ENCODE measurements at regions not wholly inside any gene's neighbourhood (a gene's known extent, or its start where the extent isn't known, plus 50 kb on each side); places are given as distances from the start of the nearest gene placed in this dataset.

GRCh38 chr12:126601184-126602170 is 1536.2 kb downstream of the AACS start:
- Histone ChIP-seq H3K27ac (ENCODE audit: poor library complexity, severe bottlenecking) (no peak overlapping the region), H3K9me3 (ENCODE audit: severe bottlenecking) (no peaks in the 10 kb centered on the region), H3K36me3 (ENCODE audit: low read depth) (no peaks in the 10 kb centered on the region), H3K4me1 (ENCODE audit: insufficient read depth, poor library complexity, severe bottlenecking) (no peaks in the 10 kb centered on the region), H3K27me3 (ENCODE audit: insufficient read depth, poor library complexity, severe bottlenecking) (no peaks in the 10 kb centered on the region), H3K4me3 (ENCODE audit: severe bottlenecking) (no peak overlapping the region)
- DNase-seq (ENCODE audit: low spot score) (no peak), ATAC-seq (ENCODE audit: low read depth) (no peak)
- TF ChIP-seq, protein P1, sequence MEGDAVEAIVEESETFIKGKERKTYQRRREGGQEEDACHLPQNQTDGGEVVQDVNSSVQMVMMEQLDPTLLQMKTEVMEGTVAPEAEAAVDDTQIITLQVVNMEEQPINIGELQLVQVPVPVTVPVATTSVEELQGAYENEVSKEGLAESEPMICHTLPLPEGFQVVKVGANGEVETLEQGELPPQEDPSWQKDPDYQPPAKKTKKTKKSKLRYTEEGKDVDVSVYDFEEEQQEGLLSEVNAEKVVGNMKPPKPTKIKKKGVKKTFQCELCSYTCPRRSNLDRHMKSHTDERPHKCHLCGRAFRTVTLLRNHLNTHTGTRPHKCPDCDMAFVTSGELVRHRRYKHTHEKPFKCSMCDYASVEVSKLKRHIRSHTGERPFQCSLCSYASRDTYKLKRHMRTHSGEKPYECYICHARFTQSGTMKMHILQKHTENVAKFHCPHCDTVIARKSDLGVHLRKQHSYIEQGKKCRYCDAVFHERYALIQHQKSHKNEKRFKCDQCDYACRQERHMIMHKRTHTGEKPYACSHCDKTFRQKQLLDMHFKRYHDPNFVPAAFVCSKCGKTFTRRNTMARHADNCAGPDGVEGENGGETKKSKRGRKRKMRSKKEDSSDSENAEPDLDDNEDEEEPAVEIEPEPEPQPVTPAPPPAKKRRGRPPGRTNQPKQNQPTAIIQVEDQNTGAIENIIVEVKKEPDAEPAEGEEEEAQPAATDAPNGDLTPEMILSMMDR (IDR thresholded peaks at IDR 0.05; ENCODE audit: poor library complexity, severe bottlenecking): no peak

GRCh38 chr12:126602612-126603011 is 1537.4 kb downstream of the AACS start:
- TF ChIP-seq, protein P1 (IDR thresholded peaks at IDR 0.05; ENCODE audit: poor library complexity, severe bottlenecking): no peak

DNA sequence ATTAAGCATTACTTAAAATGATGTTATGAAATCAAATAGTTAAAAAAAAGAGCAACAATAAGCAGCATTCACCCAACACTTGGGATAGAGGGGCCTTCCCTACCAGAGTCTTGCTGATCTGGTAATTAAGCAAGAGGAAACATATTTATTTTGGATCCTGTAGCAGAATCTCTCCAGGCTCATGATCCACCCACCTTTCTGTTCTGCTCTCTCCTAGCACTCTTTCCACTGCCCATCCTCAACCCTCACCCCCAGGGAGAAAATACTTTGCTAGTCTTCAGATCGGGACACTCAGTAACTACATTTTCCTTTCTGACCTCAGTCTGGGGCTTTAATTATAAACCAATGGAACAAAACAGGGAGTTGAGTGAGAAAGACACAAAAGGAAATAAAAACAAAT is 1541.9 kb downstream of the AACS start:
- TF ChIP-seq, protein P1 (IDR thresholded peaks at IDR 0.05; ENCODE audit: poor library complexity, severe bottlenecking): no peak
- no peak for ATAC-seq (ENCODE audit: low read depth)

More at GRCh38 chr12:126602612-126603011, 1537.4 kb downstream of the AACS start:
- no peaks in the 10 kb centered on the region for H3K9me3 ChIP-seq (ENCODE audit: severe bottlenecking)
- ATAC-seq (ENCODE audit: low read depth) (no peak), DNase-seq (ENCODE audit: low spot score) (no peak)
- H3K27me3 ChIP-seq (ENCODE audit: insufficient read depth, poor library complexity, severe bottlenecking): no peaks in the 10 kb centered on the region
- H3K4me1 ChIP-seq (ENCODE audit: insufficient read depth, poor library complexity, severe bottlenecking): no peaks in the 10 kb centered on the region
- H3K4me3 ChIP-seq (ENCODE audit: severe bottlenecking): no peak overlapping the region
- H3K27ac ChIP-seq (ENCODE audit: poor library complexity, severe bottlenecking): no peak overlapping the region
- H3K36me3 ChIP-seq (ENCODE audit: low read depth): no peaks in the 10 kb centered on the region

GRCh38 chr12:126607867-126608266 is 1542.6 kb downstream of the AACS start:
- TF ChIP-seq, protein P1 (IDR thresholded peaks at IDR 0.05; ENCODE audit: poor library complexity, severe bottlenecking): no peak
- ATAC-seq (ENCODE audit: low read depth) (no peak), DNase-seq (ENCODE audit: low spot score) (no peak)
- Histone ChIP-seq H3K27ac (ENCODE audit: poor library complexity, severe bottlenecking) (no peak overlapping the region), H3K27me3 (ENCODE audit: insufficient read depth, poor library complexity, severe bottlenecking) (no peaks in the 10 kb centered on the region), H3K36me3 (ENCODE audit: low read depth) (no peaks in the 10 kb centered on the region), H3K9me3 (ENCODE audit: severe bottlenecking) (no peaks in the 10 kb centered on the region), H3K4me1 (ENCODE audit: insufficient read depth, poor library complexity, severe bottlenecking) (no peaks in the 10 kb centered on the region), H3K4me3 (ENCODE audit: severe bottlenecking) (no peak overlapping the region)

More for the DNA sequence above, 1541.9 kb downstream of the AACS start:
- no peaks in the 10 kb centered on the region for H3K27me3 ChIP-seq (ENCODE audit: insufficient read depth, poor library complexity, severe bottlenecking)
- no peaks in the 10 kb centered on the region for H3K9me3 ChIP-seq (ENCODE audit: severe bottlenecking)
- no peak overlapping the region for H3K4me3 ChIP-seq (ENCODE audit: severe bottlenecking)
- no peak for DNase-seq (ENCODE audit: low spot score)
- H3K36me3 ChIP-seq (ENCODE audit: low read depth): no peaks in the 10 kb centered on the region
- H3K4me1 ChIP-seq (ENCODE audit: insufficient read depth, poor library complexity, severe bottlenecking): no peaks in the 10 kb centered on the region
- no peak overlapping the region for H3K27ac ChIP-seq (ENCODE audit: poor library complexity, severe bottlenecking)
